Lower lobe of right lung (tissue), 2 donors: ENCODE measurements at regions not wholly inside any gene's neighbourhood (a gene's known extent, or its start where the extent isn't known, plus 50 kb on each side); places are given as distances from the start of the nearest gene placed in this dataset.

ENCODE experiments used
- ATAC-seq, 2 donors: fragments of 200-7000 bp; cut with Tn5 transposase; one replicate each; pipeline ENCODE4 v1.9.1; 2020 to 2022; ENCODE audit warnings: mild to moderate bottlenecking in 2 of 2, moderate library complexity in 2 of 2
- DNase-seq: peaks from one replicate; pipeline ENCODE4 v3.0.0-alpha.2; 2020
- H3K27ac ChIP-seq: fragments of 200-600 bp; one replicate; pipeline ENCODE4 v1.8.0; 2022
- H3K27me3 ChIP-seq: fragments of 200-600 bp; one replicate; pipeline ENCODE4 v1.8.0; 2022; ENCODE audit warnings: low read depth
- H3K36me3 ChIP-seq: fragments of 200-600 bp; one replicate; pipeline ENCODE4 v1.8.0; 2022; ENCODE audit warnings: mild to moderate bottlenecking
- H3K4me1 ChIP-seq: fragments of 200-600 bp; one replicate; pipeline ENCODE4 v1.8.0; 2022
- H3K4me3 ChIP-seq: fragments of 200-600 bp; one replicate; pipeline ENCODE4 v1.8.0; 2022; ENCODE audit warnings: mild to moderate bottlenecking
- H3K9me3 ChIP-seq: fragments of 200-600 bp; one replicate; pipeline ENCODE4 v1.8.0; 2022
- intact Hi-C: fragments of 100-400 bp; cut with DNase I; formaldehyde crosslinking; loops from one replicate; pipeline ENCODE4 v1.11.0; 2022
- TF ChIP-seq, protein P1 (sequence below): fragments of 200-600 bp; IDR thresholded peaks from one replicate; pipeline ENCODE4 v1.8.0; 2022; ENCODE audit warnings: antibody characterized with exemption, mild to moderate bottlenecking
- donor health status: DM: no; HTN: yes; CAD: no; lungs with severe emphysema.

DNA sequence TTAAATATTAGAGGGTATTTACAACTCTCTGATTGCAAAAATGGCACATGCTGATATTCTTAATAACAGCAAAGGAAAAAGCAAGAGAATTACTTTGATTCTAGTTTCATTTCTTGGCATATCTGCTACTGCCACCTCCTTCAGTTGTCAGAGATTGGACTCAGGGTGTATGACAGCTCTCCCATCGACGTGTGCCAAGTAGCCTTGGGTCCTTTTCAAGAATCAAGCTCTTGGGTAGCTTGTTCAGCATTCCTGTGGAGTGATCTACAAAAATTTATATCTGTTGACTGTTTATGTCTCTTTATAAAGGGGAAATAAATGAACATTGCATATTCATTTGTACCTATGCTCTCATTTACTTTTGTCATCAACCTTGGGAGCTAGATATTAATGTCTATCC, 315.6 kb downstream of the PRR16 start:
- Histone ChIP-seq H3K4me3 (no peak overlapping the region), H3K27ac (no peak overlapping the region), H3K4me1 (no peaks in the 10 kb centered on the region), H3K9me3 (no peaks in the 10 kb centered on the region), H3K27me3 (no peaks in the 10 kb centered on the region), H3K36me3 (no peaks in the 10 kb centered on the region)
- intact Hi-C loops = no loop called here
- TF ChIP-seq, protein P1, sequence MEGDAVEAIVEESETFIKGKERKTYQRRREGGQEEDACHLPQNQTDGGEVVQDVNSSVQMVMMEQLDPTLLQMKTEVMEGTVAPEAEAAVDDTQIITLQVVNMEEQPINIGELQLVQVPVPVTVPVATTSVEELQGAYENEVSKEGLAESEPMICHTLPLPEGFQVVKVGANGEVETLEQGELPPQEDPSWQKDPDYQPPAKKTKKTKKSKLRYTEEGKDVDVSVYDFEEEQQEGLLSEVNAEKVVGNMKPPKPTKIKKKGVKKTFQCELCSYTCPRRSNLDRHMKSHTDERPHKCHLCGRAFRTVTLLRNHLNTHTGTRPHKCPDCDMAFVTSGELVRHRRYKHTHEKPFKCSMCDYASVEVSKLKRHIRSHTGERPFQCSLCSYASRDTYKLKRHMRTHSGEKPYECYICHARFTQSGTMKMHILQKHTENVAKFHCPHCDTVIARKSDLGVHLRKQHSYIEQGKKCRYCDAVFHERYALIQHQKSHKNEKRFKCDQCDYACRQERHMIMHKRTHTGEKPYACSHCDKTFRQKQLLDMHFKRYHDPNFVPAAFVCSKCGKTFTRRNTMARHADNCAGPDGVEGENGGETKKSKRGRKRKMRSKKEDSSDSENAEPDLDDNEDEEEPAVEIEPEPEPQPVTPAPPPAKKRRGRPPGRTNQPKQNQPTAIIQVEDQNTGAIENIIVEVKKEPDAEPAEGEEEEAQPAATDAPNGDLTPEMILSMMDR = no peak
- no peak for DNase-seq
- no peak for ATAC-seq

DNA sequence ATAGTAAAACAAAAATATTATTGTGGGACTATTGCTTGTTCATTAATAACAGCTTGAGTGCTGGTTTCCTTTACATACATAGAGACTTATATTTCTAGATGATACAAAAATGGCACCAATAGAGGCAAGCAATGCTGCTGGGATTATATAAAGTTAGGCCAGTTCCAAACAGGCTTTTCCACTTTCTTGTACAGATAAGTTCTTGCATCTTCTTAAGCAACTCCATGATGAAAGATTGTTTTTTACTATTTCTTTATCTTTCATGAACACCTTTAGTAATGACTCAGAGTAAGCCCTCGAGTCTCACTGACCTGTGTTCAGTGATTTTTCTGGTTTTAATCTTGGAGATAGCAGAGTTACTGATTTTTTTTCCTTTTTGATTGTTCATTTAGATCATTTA, 324.4 kb downstream of the PRR16 start:
- H3K36me3 ChIP-seq = no peaks in the 10 kb centered on the region
- H3K27ac ChIP-seq = no peak overlapping the region
- no peak for DNase-seq
- no peak overlapping the region for H3K4me3 ChIP-seq
- H3K9me3 ChIP-seq = no peaks in the 10 kb centered on the region
- H3K27me3 ChIP-seq = no peaks in the 10 kb centered on the region
- no peaks in the 10 kb centered on the region for H3K4me1 ChIP-seq
- intact Hi-C loops = no loop called here
- no peak for ATAC-seq
- TF ChIP-seq, protein P1 = no peak

DNA sequence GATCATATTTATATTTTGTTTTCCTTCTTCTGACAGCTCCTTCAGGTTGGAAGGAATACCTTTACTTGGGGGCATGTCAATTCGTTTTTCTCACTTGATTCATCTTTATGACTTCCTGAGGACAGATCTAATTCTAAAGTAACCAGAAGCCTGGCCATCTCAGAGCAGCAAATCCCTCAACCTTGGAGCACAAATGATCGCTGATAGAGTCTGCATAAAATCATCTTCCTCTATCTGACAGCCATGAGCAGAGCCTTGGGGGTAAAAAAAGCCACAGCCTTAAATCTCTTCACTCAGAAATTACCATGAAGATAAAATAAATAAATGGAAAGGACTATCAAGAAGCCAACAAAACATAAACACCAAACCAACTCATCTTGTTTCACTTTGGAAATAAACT, 325.8 kb downstream of the PRR16 start:
- intact Hi-C loops = no loop called here
- H3K36me3 ChIP-seq = no peaks in the 10 kb centered on the region
- H3K4me1 ChIP-seq = no peaks in the 10 kb centered on the region
- DNase-seq = no peak
- H3K4me3 ChIP-seq = no peak overlapping the region
- H3K9me3 ChIP-seq = no peaks in the 10 kb centered on the region
- no peak overlapping the region for H3K27ac ChIP-seq
- TF ChIP-seq, protein P1 = no peak
- no peaks in the 10 kb centered on the region for H3K27me3 ChIP-seq
- no peak for ATAC-seq

DNA sequence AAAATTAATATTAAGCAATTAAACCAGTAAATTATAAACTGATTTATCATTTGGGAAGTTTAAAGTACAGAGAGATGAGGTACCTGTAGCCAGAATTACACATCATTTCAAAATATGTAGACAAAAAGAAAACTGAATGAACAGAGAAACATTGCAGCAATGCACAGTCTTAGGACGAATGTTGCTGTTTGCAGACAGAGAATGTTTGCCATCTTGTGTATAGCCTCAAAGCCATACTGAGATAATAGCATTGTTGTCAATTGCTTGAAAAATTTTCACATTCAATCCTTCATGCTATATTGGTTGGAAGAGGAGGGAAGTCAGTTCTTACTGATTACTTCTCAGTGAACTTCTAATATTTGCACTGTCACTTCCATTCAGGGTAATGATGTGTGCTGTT, 326.2 kb downstream of the PRR16 start:
- DNase-seq = no peak
- TF ChIP-seq, protein P1 = no peak
- H3K9me3 ChIP-seq = no peaks in the 10 kb centered on the region

DNA sequence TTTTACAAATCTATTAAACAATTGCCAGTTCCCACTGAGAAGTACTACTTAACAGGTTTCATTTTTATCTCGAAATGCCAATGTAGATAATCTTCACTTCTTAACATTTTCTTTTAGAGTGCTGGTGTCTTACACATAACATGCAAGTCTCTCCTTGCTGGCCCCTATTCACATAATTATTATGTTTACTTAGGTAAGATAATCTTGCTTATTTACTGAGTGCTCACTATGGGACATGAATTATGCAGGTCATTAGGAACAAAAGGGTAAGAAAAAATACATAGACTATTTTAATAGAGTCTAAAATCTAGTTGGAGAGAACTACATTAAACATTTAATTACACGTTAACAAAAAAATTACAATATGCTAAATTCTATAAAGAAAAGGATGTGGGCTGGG, 328.4 kb downstream of the PRR16 start:
- Histone ChIP-seq H3K36me3 (no peaks in the 10 kb centered on the region), H3K9me3 (no peaks in the 10 kb centered on the region), H3K4me1 (no peaks in the 10 kb centered on the region), H3K27ac (no peak overlapping the region), H3K27me3 (no peaks in the 10 kb centered on the region), H3K4me3 (no peak overlapping the region)
- TF ChIP-seq, protein P1 = no peak
- intact Hi-C loops = no loop called here
- ATAC-seq = no peak
- no peak for DNase-seq

More for the DNA sequence above, 326.2 kb downstream of the PRR16 start:
- no peak for ATAC-seq
- no peaks in the 10 kb centered on the region for H3K27me3 ChIP-seq
- no peak overlapping the region for H3K4me3 ChIP-seq
- no peaks in the 10 kb centered on the region for H3K4me1 ChIP-seq
- H3K36me3 ChIP-seq = no peaks in the 10 kb centered on the region
- H3K27ac ChIP-seq = no peak overlapping the region
- intact Hi-C loops = no loop called here

DNA sequence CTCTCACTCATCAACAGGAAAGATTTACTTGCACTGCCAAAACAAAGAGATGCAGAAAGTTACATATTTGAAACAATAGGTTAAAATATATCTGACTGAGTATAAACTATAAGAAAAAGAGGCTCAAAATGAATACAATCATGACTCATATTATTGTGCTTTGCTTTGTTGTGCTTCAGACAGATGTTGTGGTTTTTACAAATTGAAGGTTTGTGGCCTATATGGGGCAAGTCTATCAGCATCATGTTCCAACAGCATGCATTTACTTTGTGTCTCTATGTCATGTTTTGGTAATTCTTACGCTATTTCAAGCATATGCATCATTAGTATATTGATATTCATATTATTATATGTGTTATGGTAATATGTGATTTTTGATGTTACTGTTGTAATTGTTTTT, 330.0 kb downstream of the PRR16 start:
- ATAC-seq (no peak), DNase-seq (no peak)
- Histone ChIP-seq H3K4me3 (no peak overlapping the region), H3K27ac (no peak overlapping the region), H3K36me3 (no peaks in the 10 kb centered on the region), H3K4me1 (no peaks in the 10 kb centered on the region), H3K9me3 (no peaks in the 10 kb centered on the region), H3K27me3 (no peaks in the 10 kb centered on the region)
- TF ChIP-seq, protein P1 = no peak
- intact Hi-C loops = no loop called here
